ENCODE measurements at regions not wholly inside any gene's neighbourhood (a gene's known extent, or its start where the extent isn't known, plus 50 kb on each side); places are given as distances from the start of the nearest gene placed in this dataset.

GRCh38 chr6:23784301-23784919, 341.6 kb upstream of the NRSN1 start:
- TF ChIP-seq CTCF (IDR thresholded peaks at IDR 0.05) (no peak), POLR2AphosphoS5 (IDR thresholded peaks at IDR 0.05) (no peak), EP300 (IDR thresholded peaks at IDR 0.05) (no peak), POLR2A (IDR thresholded peaks at IDR 0.05) (no peak)

All from sigmoid colon (tissue), 4 donors.